ENCODE measurements at regions not wholly inside any gene's neighbourhood (a gene's known extent, or its start where the extent isn't known, plus 50 kb on each side); places are given as distances from the start of the nearest gene placed in this dataset.
"Not testable (repeated sequence)": the region's sequence is repeated elsewhere in the genome, so short reads cannot be mapped to it uniquely, and the experiment has no call there.

DNA sequence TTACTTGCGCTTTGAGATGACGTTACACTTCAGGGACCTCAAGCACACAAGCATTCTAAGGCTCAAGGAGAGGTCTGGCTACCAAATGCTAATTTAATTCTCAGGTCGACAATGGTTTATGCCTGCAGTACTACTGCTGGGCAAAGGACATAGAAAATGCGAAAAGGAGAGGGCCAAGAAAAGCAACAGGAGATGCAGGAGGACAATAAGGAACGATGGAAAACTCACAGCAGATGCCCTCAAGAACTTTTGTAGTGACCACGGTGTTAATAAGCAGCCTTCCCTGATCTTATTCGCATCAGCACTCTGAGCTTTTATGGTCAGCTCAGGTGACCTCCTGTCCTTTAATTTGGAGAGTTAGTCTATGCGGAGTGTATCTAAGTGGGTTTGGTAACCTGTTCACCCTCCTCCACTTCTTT, 146.3 kb downstream of the GPR85 start:
- Histone ChIP-seq H2AFZ (ENCODE audit: low read depth, low read length) (peak overlapping the region; percentile 78), H3K4me3 (ENCODE audit: low read length) (peak overlapping the region; percentile 78), H3K27me3 (ENCODE audit: insufficient read depth, low read length) (no peaks in the 10 kb centered on the region), H3K4me1 (ENCODE audit: insufficient read depth, low read length) (peaks cover 22% of the 10 kb centered on the region), H3K36me3 (ENCODE audit: insufficient read depth, low read length) (peaks cover 3% of the 10 kb centered on the region), H3K9me3 (ENCODE audit: low read length) (no peaks in the 10 kb centered on the region)

DNA sequence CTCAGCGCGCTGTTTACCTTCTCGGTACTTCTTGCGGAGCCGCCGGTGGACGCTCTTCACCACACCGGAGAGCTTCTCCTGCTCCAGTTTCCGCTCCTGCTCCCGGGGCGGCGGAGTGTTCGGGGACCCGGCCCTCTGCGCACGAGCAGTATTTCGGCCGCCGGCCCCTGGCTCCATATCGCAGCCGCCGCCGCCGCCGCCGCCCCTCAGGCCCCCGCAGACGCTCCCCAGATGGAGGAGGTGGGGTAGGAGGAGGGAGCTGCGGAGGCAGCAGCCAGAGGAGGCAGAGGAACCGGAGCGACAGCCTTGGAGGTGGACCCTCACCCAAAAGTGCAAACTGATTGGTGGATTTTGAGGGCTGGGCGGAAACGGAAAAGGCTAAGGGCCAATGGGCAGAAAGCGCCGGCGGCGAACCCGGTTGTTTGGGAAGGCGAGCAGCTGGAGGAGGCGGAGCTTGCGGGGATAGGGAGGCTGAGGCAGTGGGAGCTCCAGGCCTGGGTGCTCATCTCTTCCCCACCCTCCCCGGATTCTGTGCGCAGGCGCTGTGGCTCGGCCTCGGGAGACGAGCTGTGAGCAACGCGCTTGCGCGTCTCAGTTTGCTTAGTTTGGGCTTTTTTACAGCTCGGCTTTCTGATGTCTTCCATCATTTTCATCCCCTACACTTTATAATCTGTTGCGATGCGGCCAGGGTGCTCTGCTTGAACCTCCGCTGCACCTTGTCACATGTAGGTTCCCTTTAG, 146.9 kb downstream of the GPR85 start:
- Histone ChIP-seq H3K9me3 (ENCODE audit: low read length) (no peaks in the 10 kb centered on the region), H3K27me3 (ENCODE audit: insufficient read depth, low read length) (no peaks in the 10 kb centered on the region), H3K4me1 (ENCODE audit: insufficient read depth, low read length) (peaks cover 22% of the 10 kb centered on the region), H2AFZ (ENCODE audit: low read depth, low read length) (peak overlapping the region; percentile 78), H3K4me3 (ENCODE audit: low read length) (peak overlapping the region; percentile 78), H3K36me3 (ENCODE audit: insufficient read depth, low read length) (peaks cover 3% of the 10 kb centered on the region)

DNA sequence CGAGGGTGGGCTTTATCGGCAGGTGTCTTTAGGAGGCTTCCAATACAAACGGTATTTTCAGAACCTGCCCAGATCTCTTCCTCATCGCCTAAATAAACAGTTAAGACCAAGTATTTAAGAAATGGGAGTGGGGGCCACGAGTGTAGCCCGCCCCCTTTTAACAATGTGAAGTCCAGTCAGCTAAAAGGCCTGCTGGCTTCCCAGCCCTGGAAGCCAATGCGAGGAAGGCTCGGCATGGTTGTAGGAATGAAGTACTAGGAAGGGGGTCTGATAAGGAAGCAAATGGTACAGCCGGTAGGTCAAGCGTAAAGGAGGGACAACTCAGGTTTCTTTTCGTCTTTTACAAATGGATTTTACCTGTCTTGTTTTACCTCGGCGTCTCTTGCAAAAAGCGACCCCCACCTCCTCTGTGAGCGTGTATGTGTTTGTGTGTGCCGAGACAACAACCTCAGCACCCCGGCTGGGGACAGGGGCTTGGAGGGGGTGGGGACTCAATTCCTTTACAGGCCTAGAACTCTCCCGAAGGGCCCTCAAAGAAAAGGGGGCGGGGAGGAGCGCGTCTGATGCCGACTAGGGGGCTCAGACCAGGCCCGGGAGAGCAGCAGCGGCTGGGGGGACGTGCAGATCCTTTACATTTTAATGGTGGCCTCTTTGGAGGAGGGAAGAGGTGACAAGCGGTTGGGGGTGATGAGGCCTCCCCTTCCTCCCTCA, 147.6 kb downstream of the GPR85 start:
- no peaks in the 10 kb centered on the region for H3K9me3 ChIP-seq (ENCODE audit: low read length)

DNA sequence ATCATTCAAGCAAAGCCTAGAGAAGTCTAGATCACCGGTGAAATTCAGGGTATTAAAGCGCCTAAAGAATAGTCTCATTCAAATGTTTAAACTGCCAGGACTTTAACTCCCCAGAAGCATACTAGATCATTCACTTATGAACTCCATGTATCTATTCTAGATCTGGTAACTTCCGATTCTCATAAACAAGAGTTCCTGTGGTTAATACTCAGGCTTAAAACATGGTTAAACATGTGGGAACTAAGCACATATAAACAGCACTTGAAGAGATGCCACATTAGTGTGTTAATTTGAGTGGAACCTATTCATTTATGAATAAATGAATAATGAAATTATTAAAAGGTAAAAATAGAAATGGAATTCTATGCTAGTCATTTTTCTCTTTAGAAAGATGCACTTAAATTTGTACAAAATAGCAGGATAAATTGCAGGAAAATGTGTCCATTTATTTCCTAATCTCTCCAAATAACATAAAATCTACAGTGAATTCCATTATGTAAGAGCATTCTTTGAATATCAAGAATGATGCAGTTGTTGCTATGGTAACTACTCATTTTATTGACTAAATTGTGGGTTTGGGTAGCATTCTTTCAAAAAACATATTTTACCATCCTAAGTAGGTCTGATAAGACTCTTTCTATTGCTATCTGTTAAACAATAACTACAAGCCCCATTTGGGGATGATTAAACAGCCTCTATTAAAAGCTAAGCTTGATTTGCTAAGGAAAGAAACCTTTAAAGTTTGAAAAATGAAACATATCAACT, 147.6 kb upstream of the TMEM168 start:
- Histone ChIP-seq H3K27me3 (ENCODE audit: insufficient read depth, low read length) (no peaks in the 10 kb centered on the region), H3K4me3 (ENCODE audit: low read length) (peak overlapping the region; percentile 78)

More for the DNA sequence above, 147.6 kb downstream of the GPR85 start:
- H2AFZ ChIP-seq (ENCODE audit: low read depth, low read length): peak overlapping the region; percentile 65
- peaks cover 7% of the 10 kb centered on the region for H3K36me3 ChIP-seq (ENCODE audit: insufficient read depth, low read length)
- H3K27me3 ChIP-seq (ENCODE audit: insufficient read depth, low read length): no peaks in the 10 kb centered on the region
- peak overlapping the region; percentile 78 for H3K4me3 ChIP-seq (ENCODE audit: low read length)
- H3K4me1 ChIP-seq (ENCODE audit: insufficient read depth, low read length): peaks cover 22% of the 10 kb centered on the region

DNA sequence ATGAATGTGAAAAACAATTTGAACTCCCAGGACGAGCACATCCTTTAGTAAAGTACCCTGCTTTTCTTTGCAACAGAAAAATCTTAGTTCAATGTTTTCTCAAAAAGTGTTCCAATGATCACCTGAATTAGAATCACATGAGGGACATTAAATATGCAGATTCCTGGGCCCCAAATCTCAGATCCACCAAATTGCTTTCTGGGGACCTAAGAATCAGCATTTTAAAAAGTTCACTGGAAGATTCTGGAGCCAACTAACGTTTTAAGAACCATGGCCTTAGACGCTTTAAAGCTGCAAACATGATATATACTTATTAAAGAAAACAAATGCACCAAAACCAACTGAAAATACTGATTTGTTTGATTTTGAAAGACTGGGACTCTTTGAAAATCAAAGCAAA, 143.4 kb upstream of the TMEM168 start:
- H3K4me1 ChIP-seq (ENCODE audit: insufficient read depth, low read length): peaks cover 16% of the 10 kb centered on the region
- H3K4me3 ChIP-seq (ENCODE audit: low read length): no peak overlapping the region
- no peaks in the 10 kb centered on the region for H3K27me3 ChIP-seq (ENCODE audit: insufficient read depth, low read length)
- no peaks in the 10 kb centered on the region for H3K9me3 ChIP-seq (ENCODE audit: low read length)
- H3K36me3 ChIP-seq (ENCODE audit: insufficient read depth, low read length): peaks cover 11% of the 10 kb centered on the region
- no peak overlapping the region for H2AFZ ChIP-seq (ENCODE audit: low read depth, low read length)

More for the DNA sequence above, 147.6 kb upstream of the TMEM168 start:
- Histone ChIP-seq H2AFZ (ENCODE audit: low read depth, low read length) (no peak overlapping the region), H3K9me3 (ENCODE audit: low read length) (no peaks in the 10 kb centered on the region), H3K4me1 (ENCODE audit: insufficient read depth, low read length) (peaks cover 22% of the 10 kb centered on the region), H3K36me3 (ENCODE audit: insufficient read depth, low read length) (peaks cover 10% of the 10 kb centered on the region)

DNA sequence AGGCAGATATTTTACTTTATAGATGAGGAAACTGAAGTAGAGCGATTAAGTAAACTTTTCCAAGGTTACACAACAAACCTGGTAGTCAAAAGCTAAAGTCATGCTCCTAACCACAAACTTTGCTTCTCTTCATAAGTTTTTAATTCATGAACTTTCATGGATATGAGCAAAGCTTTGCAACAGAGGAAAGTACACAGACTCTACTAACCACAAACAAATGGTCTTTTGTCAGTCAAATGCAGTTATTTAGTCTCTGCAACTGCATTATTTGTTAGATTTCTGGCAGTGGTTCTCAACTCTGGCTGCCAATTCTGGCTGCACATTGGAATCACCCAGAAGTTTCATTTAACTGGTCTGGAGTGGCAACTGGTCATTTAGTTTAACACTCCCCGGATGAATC, 140.6 kb upstream of the TMEM168 start:
- Histone ChIP-seq H3K4me1 (ENCODE audit: insufficient read depth, low read length) (no peaks in the 10 kb centered on the region), H2AFZ (ENCODE audit: low read depth, low read length) (no peak overlapping the region), H3K27me3 (ENCODE audit: insufficient read depth, low read length) (no peaks in the 10 kb centered on the region), H3K36me3 (ENCODE audit: insufficient read depth, low read length) (peaks cover 8% of the 10 kb centered on the region), H3K4me3 (ENCODE audit: low read length) (no peak overlapping the region), H3K9me3 (ENCODE audit: low read length) (no peaks in the 10 kb centered on the region)

DNA sequence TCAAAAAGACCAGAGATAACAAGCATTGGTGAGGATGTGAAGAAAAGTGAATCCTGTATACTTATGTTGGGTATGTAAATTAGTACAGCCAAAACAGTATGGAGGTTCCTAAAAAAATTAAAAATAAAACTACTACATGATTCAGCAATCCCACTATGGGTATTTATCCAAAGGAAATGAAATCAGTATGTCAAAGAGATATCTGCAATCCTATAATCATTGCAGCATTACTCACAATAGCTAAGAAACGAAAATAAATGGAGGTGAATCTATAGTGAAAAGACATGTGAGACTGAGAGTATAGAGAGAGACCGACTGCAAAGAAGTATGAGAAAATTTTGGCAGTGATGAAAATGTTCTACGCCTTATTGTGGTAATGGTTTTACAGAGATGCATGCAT, 139.2 kb upstream of the TMEM168 start:
- no peaks in the 10 kb centered on the region for H3K9me3 ChIP-seq (ENCODE audit: low read length)
- H3K27me3 ChIP-seq (ENCODE audit: insufficient read depth, low read length): no peaks in the 10 kb centered on the region
- H2AFZ ChIP-seq (ENCODE audit: low read depth, low read length): no peak overlapping the region
- peaks cover 7% of the 10 kb centered on the region for H3K36me3 ChIP-seq (ENCODE audit: insufficient read depth, low read length)
- no peak overlapping the region for H3K4me3 ChIP-seq (ENCODE audit: low read length)
- no peaks in the 10 kb centered on the region for H3K4me1 ChIP-seq (ENCODE audit: insufficient read depth, low read length)

DNA sequence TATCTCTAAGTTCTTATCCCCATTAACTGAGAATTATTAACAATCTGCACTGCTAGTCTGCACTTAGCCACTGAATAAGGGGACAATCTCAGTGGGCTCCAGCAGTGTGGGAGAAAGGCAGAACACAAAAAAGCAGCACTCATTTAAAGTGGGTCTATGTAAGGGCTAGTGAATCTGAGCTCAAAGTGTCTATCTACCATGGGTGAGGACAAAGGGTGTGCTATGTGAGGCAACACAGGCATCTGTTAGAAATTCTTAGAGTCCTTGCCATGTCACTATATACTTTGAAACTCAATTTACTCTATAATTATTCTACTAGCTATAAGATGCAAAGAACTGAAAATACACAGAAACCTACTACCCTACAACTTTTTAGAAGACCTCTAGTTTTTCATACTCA, 135.8 kb upstream of the TMEM168 start:
- no peaks in the 10 kb centered on the region for H3K4me1 ChIP-seq (ENCODE audit: insufficient read depth, low read length)
- no peaks in the 10 kb centered on the region for H3K27me3 ChIP-seq (ENCODE audit: insufficient read depth, low read length)
- H3K4me3 ChIP-seq (ENCODE audit: low read length): no peak overlapping the region
- no peaks in the 10 kb centered on the region for H3K9me3 ChIP-seq (ENCODE audit: low read length)
- no peaks in the 10 kb centered on the region for H3K36me3 ChIP-seq (ENCODE audit: insufficient read depth, low read length)
- H2AFZ ChIP-seq (ENCODE audit: low read depth, low read length): no peak overlapping the region

DNA sequence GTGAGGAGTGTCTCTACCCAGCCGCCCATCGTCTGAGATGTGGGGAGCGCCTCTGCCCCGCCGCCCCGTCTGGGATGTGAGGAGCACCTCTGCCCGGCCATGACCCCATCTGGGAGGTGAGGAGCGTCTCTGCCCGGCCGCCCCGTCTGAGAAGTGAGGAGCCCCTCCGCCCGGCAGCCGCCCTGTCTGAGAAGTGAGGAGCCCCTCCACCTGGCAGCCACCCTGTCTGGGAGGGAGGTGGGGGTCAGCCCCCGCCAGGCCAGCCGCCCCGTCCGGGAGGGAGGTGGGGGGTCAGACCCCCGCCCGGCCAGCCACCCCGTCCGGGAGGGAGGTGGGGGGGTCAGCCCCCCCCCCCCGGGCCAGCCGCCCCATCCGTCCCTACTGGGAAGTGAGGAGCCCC, 132.4 kb upstream of the TMEM168 start:
- not testable (repeated sequence) for H3K27me3 ChIP-seq (ENCODE audit: insufficient read depth, low read length); H3K4me1 ChIP-seq (ENCODE audit: insufficient read depth, low read length); H2AFZ ChIP-seq (ENCODE audit: low read depth, low read length); H3K4me3 ChIP-seq (ENCODE audit: low read length); H3K36me3 ChIP-seq (ENCODE audit: insufficient read depth, low read length); H3K9me3 ChIP-seq (ENCODE audit: low read length)

DNA sequence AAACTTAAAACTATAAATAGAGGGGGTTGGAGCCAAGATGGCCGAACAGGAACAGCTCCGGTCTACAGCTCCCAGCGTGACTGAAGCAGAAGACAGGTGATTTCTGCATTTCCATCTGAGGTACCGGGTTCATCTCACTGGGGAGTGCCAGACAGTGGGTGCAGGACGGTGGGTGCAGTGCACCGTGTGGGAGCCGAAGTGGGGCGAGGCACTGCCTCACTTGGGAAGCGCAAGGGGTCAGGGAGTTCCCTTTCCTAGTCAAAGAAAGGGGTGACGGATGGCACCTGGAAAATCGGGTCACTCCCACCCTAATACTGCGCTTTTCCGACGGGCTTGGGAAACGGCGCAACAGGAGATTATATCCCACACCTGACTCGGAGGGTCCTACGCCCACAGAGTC, 126.2 kb upstream of the TMEM168 start:
- H2AFZ ChIP-seq (ENCODE audit: low read depth, low read length); H3K27me3 ChIP-seq (ENCODE audit: insufficient read depth, low read length); H3K4me1 ChIP-seq (ENCODE audit: insufficient read depth, low read length); H3K9me3 ChIP-seq (ENCODE audit: low read length); H3K4me3 ChIP-seq (ENCODE audit: low read length): not testable (repeated sequence)
- peaks cover 19% of the 10 kb centered on the region for H3K36me3 ChIP-seq (ENCODE audit: insufficient read depth, low read length)

DNA sequence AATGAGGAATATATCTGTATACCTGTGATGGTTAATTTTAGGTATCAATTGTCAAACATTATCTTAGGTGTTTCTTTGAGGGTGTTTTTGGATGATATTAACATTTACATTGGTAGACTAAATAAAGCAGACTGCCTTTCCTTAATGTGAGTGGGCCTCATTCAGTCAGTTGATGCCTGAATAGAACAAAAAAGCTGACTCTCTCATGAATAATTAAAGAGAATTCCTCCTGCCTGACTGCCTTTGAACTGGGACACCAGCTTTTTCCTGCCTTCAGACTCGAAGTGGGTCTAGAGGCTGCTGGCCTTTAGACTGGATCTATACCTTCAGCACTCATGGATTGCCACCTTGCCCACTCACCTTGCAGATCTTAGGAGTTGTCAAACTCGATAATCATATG, 117.9 kb upstream of the TMEM168 start:
- Histone ChIP-seq H3K9me3 (ENCODE audit: low read length) (peaks cover 8% of the 10 kb centered on the region), H3K36me3 (ENCODE audit: insufficient read depth, low read length) (peaks cover 9% of the 10 kb centered on the region), H3K27me3 (ENCODE audit: insufficient read depth, low read length) (no peaks in the 10 kb centered on the region), H2AFZ (ENCODE audit: low read depth, low read length) (no peak overlapping the region), H3K4me3 (ENCODE audit: low read length) (no peak overlapping the region), H3K4me1 (ENCODE audit: insufficient read depth, low read length) (peaks cover 20% of the 10 kb centered on the region)

DNA sequence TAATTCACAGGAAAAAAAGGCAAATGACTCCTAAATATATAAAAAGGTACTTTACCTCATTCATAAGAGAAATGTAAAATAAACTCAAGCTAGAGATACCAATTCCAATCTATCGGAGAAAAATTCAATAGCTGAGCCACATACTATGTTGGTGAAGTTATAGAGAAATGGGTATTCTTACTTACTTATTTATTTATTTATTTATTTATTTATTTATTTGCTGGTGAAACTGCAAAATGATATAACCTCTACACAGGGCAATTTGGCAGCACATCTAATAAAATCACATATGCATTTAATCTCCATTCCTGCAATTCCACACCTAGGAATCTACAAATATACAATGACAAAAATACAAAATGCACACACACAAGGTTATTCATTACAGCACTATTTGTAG, 117.5 kb upstream of the TMEM168 start:
- Histone ChIP-seq H3K4me1 (ENCODE audit: insufficient read depth, low read length) (peaks cover 20% of the 10 kb centered on the region), H3K9me3 (ENCODE audit: low read length) (peaks cover 8% of the 10 kb centered on the region), H3K4me3 (ENCODE audit: low read length) (no peak overlapping the region), H3K27me3 (ENCODE audit: insufficient read depth, low read length) (no peaks in the 10 kb centered on the region), H3K36me3 (ENCODE audit: insufficient read depth, low read length) (peaks cover 7% of the 10 kb centered on the region), H2AFZ (ENCODE audit: low read depth, low read length) (no peak overlapping the region)

DNA sequence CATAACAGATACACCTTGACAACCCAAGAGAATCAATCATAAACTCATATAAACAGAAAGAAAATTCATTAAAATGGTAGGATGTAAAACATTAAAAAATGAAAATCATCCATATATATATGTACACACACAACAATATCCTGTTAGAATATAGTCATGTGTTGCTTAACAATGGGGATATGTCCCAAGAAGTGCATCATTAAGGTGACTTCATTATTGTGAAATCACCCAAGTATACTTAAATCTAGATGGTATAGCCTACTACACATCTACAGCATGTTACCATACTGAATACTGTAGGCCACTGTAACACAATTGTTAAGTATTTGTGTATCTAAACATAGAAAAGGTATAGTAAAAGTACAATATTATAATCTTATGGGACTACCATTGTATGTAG, 115.8 kb upstream of the TMEM168 start:
- Histone ChIP-seq H3K36me3 (ENCODE audit: insufficient read depth, low read length) (peaks cover 2% of the 10 kb centered on the region), H3K4me3 (ENCODE audit: low read length) (no peak overlapping the region), H3K4me1 (ENCODE audit: insufficient read depth, low read length) (peaks cover 20% of the 10 kb centered on the region), H2AFZ (ENCODE audit: low read depth, low read length) (no peak overlapping the region), H3K27me3 (ENCODE audit: insufficient read depth, low read length) (no peaks in the 10 kb centered on the region), H3K9me3 (ENCODE audit: low read length) (peaks cover 9% of the 10 kb centered on the region)
